Endothelial cell (in vitro differentiated cells): ENCODE measurements at regions not wholly inside any gene's neighbourhood (a gene's known extent, or its start where the extent isn't known, plus 50 kb on each side); places are given as distances from the start of the nearest gene placed in this dataset.

ENCODE experiments used
- DNase-seq: peaks from one replicate; pipeline ENCODE4 v3.0.0; 2021; ENCODE audit warnings: low spot score
- H3K27ac Mint-ChIP-seq: one replicate; pipeline ENCODE4 v1.8.0; 2021; ENCODE audit warnings: mixed read lengths, inconsistent platforms; ENCODE audit not compliant: unreplicated experiment
- H3K27me3 Mint-ChIP-seq: one replicate; pipeline ENCODE4 v1.8.0; 2021; ENCODE audit warnings: mild to moderate bottlenecking, moderate library complexity, mixed read lengths, inconsistent platforms; ENCODE audit not compliant: unreplicated experiment
- H3K36me3 Mint-ChIP-seq: one replicate; pipeline ENCODE4 v1.8.0; 2021; ENCODE audit warnings: mild to moderate bottlenecking, low read depth, mixed read lengths, inconsistent platforms; ENCODE audit not compliant: unreplicated experiment
- H3K4me1 Mint-ChIP-seq: one replicate; pipeline ENCODE4 v1.8.0; 2021; ENCODE audit warnings: mild to moderate bottlenecking, mixed read lengths, inconsistent platforms; ENCODE audit not compliant: unreplicated experiment
- H3K4me3 Mint-ChIP-seq: one replicate; pipeline ENCODE4 v1.8.0; 2021; ENCODE audit warnings: mild to moderate bottlenecking, mixed read lengths, inconsistent platforms; ENCODE audit not compliant: unreplicated experiment
- H3K9me3 Mint-ChIP-seq: one replicate; pipeline ENCODE4 v1.8.0; 2021; ENCODE audit warnings: mixed read lengths, inconsistent platforms; ENCODE audit not compliant: unreplicated experiment
- CTCF ChIP-seq: fragments of 200-600 bp; sonication (generic); IDR thresholded peaks from one replicate; pipeline ENCODE4 v1.5.0; 2021; ENCODE audit warnings: antibody characterized with exemption; ENCODE audit not compliant: unreplicated experiment

DNA sequence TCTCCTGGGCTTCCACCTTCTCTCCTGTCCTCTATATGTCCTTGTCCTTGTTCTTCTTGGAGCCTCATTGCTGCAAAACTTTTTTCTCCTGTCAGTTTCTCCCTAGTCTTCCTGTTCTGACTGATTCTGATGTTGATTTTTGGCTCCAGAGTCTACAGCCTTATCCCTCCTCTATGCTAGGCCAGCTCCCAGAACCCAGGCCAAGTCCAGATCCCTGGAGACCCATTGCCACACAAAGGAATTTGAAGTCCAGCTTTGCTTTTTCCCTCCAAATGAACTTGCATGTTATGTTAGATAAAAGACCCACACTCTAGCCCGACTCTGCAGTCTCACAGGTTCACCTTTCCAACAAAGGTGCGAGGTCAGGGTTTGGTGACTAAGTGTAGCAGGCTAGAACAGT is 203.1 kb downstream of the FNDC1 start:
- peaks cover 7% of the 10 kb centered on the region for H3K36me3 Mint-ChIP-seq
- no peak overlapping the region for H3K27ac Mint-ChIP-seq
- DNase-seq = no peak
- H3K27me3 Mint-ChIP-seq = peaks cover 3% of the 10 kb centered on the region
- TF ChIP-seq CTCF = no peak
- no peaks in the 10 kb centered on the region for H3K4me1 Mint-ChIP-seq
- no peak overlapping the region for H3K4me3 Mint-ChIP-seq
- H3K9me3 Mint-ChIP-seq = peaks cover 8% of the 10 kb centered on the region

DNA sequence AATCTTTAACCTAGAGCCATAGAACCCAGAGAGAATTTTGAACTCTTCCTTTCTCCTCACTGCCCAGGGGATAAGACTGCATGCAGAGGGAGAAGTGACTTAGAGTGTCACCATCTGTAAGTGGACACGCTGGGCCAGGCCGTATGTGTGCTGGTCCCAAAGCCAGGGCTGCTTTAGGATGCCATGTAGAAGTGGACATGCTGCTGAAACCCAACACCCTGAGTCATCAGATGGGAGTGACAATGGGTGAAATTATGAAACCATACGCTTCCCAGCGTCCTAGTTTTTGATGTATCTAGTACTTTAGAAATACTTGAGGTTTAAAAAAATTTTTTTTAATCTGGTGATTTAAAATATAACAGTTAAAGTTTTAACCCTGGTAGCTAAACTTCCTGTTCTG is 191.1 kb downstream of the FNDC1 start:
- Mint-ChIP-seq H3K36me3 (no peaks in the 10 kb centered on the region), H3K27ac (no peak overlapping the region), H3K9me3 (no peaks in the 10 kb centered on the region), H3K4me1 (no peaks in the 10 kb centered on the region), H3K27me3 (no peaks in the 10 kb centered on the region), H3K4me3 (no peak overlapping the region)
- DNase-seq = no peak
- no peak for TF ChIP-seq CTCF

GRCh38 chr6:159359581-159360297 is 190.5 kb downstream of the FNDC1 start:
- no peaks in the 10 kb centered on the region for H3K4me1 Mint-ChIP-seq
- no peak overlapping the region for H3K4me3 Mint-ChIP-seq
- H3K9me3 Mint-ChIP-seq = no peaks in the 10 kb centered on the region
- no peak for TF ChIP-seq CTCF
- H3K27me3 Mint-ChIP-seq = no peaks in the 10 kb centered on the region
- no peaks in the 10 kb centered on the region for H3K36me3 Mint-ChIP-seq
- no peak for DNase-seq
- no peak overlapping the region for H3K27ac Mint-ChIP-seq

DNA sequence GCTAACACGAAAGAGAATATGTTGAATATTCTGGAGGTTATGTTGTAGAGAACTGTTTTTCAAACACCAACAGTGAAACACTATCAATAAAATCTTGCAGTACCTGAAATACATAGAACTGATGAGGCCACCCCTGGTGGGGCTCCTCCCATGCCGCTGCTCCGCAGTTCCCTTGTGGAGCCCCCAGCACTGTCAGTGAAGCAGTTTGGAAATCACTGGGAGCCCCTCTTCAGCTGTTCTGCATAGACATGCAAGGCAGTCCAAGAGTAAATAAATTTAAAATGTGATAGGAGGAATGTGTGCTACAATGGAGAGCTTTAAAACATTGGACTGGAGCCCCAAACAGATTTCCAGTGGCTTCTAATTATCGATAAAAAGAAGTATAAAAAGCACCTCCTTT is 189.4 kb downstream of the FNDC1 start:
- Mint-ChIP-seq H3K4me3 (no peak overlapping the region), H3K27ac (no peak overlapping the region), H3K4me1 (no peaks in the 10 kb centered on the region), H3K36me3 (no peaks in the 10 kb centered on the region), H3K27me3 (peaks cover 2% of the 10 kb centered on the region), H3K9me3 (no peaks in the 10 kb centered on the region)
- TF ChIP-seq CTCF = no peak
- no peak for DNase-seq

- no peak for DNase-seq
- H3K4me3 Mint-ChIP-seq = no peak overlapping the region
- no peaks in the 10 kb centered on the region for H3K4me1 Mint-ChIP-seq
- peaks cover 2% of the 10 kb centered on the region for H3K27me3 Mint-ChIP-seq
- TF ChIP-seq CTCF = no peak
- no peaks in the 10 kb centered on the region for H3K9me3 Mint-ChIP-seq
- H3K36me3 Mint-ChIP-seq = no peaks in the 10 kb centered on the region
- no peak overlapping the region for H3K27ac Mint-ChIP-seq
These were observed 188.2 kb downstream of the FNDC1 start for GRCh38 chr6:159357211-159357915.
